KMS-11 (cell line): ENCODE measurements at regions not wholly inside any gene's neighbourhood (a gene's known extent, or its start where the extent isn't known, plus 50 kb on each side); places are given as distances from the start of the nearest gene placed in this dataset.

Source experiments
- H2AFZ ChIP-seq: fragments of 200-600 bp; sonication (generic); 2 replicates; pipeline ENCODE4 v1.6.1; 2016; ENCODE audit warnings: antibody characterized with exemption, mixed run types, low read depth
- H3K27ac ChIP-seq: fragments of 200-600 bp; sonication (generic); 2 replicates; pipeline ENCODE4 v1.6.1; 2016; ENCODE audit warnings: mild to moderate bottlenecking, mixed run types
- H3K27me3 ChIP-seq: fragments of 200-600 bp; sonication (generic); 2 replicates; pipeline ENCODE4 v1.6.1; 2017; ENCODE audit warnings: mild to moderate bottlenecking, low read depth, mixed run types, moderate library complexity; ENCODE audit not compliant: insufficient read depth
- H3K36me3 ChIP-seq: fragments of 200-600 bp; sonication (generic); 2 replicates; pipeline ENCODE4 v1.6.1; 2017; ENCODE audit warnings: mild to moderate bottlenecking, mixed run types; ENCODE audit not compliant: insufficient read depth
- H3K4me1 ChIP-seq: fragments of 200-600 bp; sonication (generic); 2 replicates; pipeline ENCODE4 v1.6.1; 2016; ENCODE audit warnings: mild to moderate bottlenecking, low read depth, mixed run types; ENCODE audit not compliant: poor library complexity, severe bottlenecking
- H3K4me2 ChIP-seq: fragments of 200-600 bp; sonication (generic); 2 replicates; pipeline ENCODE4 v1.7.0; 2016; ENCODE audit warnings: mild to moderate bottlenecking, mixed run types
- H3K4me3 ChIP-seq: fragments of 200-600 bp; sonication (generic); IDR thresholded peaks from 2 replicates; pipeline ENCODE4 v1.6.1; 2017; ENCODE audit warnings: low read depth, low read length, mixed read lengths; ENCODE audit not compliant: insufficient read depth
- H3K79me2 ChIP-seq: fragments of 200-600 bp; sonication (generic); 2 replicates; pipeline ENCODE4 v1.6.1; 2016; ENCODE audit warnings: low read depth, mixed run types; ENCODE audit not compliant: insufficient read depth
- H3K9ac ChIP-seq: fragments of 200-600 bp; sonication (generic); 2 replicates; pipeline ENCODE4 v1.6.1; 2016; ENCODE audit warnings: mild to moderate bottlenecking, mixed run types
- H4K20me1 ChIP-seq: fragments of 200-600 bp; sonication (generic); 2 replicates; pipeline ENCODE4 v1.6.1; 2016; ENCODE audit warnings: mild to moderate bottlenecking, mixed run types; ENCODE audit not compliant: insufficient read depth
- TF ChIP-seq, protein P1 (sequence below): fragments of 200-600 bp; sonication (generic); conservative IDR thresholded peaks from 2 replicates; pipeline ENCODE4 v1.6.1; 2017; ENCODE audit warnings: low read depth, mild to moderate bottlenecking, antibody characterized with exemption, low read length, moderate library complexity, mixed read lengths

DNA sequence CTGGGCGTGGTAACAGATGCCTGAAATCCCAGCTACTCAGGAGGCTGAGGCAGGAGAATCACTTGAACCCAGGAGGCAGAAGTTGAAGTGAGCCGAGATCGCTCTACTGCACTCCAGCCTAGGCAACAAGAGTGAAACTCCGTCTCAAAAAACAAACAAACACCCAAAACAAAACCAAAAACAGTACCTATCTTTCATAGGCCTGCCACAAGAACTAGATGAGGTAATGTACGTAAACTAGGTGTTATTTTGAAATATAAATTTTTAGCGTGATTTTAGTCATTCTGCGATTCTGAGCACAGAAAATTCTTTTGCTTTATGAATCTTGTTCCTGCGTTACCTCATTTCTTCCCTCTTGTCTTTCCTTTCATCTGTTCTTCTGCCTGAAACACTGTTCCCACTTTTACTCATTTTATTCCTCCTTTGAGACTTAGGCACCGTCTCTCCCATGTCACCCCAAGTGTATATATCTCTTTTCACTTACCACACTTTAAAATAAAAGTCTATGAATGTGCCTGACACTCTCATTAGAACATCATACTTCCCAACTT is 238.2 kb upstream of the HTR2A start:
- Histone ChIP-seq H3K27me3 (no peaks in the 10 kb centered on the region), H2AFZ (no peak overlapping the region), H3K4me3 (no peak overlapping the region), H3K4me1 (no peaks in the 10 kb centered on the region), H3K27ac (no peak overlapping the region), H3K9ac (no peak overlapping the region), H4K20me1 (no peaks in the 10 kb centered on the region), H3K36me3 (no peaks in the 10 kb centered on the region), H3K79me2 (no peaks in the 10 kb centered on the region), H3K4me2 (no peak overlapping the region)
- TF ChIP-seq, protein P1, sequence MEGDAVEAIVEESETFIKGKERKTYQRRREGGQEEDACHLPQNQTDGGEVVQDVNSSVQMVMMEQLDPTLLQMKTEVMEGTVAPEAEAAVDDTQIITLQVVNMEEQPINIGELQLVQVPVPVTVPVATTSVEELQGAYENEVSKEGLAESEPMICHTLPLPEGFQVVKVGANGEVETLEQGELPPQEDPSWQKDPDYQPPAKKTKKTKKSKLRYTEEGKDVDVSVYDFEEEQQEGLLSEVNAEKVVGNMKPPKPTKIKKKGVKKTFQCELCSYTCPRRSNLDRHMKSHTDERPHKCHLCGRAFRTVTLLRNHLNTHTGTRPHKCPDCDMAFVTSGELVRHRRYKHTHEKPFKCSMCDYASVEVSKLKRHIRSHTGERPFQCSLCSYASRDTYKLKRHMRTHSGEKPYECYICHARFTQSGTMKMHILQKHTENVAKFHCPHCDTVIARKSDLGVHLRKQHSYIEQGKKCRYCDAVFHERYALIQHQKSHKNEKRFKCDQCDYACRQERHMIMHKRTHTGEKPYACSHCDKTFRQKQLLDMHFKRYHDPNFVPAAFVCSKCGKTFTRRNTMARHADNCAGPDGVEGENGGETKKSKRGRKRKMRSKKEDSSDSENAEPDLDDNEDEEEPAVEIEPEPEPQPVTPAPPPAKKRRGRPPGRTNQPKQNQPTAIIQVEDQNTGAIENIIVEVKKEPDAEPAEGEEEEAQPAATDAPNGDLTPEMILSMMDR: no peak

DNA sequence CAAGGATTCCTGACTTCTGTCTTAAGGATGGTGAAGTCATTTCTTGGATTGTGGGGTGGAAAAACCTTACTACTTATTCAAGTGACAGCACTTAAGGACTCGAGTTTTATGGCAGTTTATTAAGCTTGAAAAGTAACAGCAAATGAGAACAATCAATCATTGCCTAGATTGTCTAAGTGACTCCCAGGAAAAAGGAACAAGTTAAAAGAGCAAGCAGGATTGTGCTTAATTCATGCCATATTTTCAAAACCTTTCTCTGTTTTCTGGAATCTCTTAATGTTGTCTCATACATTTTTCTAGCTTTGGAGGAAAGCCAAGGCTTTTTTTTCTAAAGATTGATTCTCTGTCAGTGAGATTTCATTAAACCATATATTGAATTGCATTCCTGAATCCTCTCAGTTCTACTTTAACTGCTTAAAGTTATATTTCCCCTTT is 236.2 kb upstream of the HTR2A start:
- Histone ChIP-seq H3K27me3 (no peaks in the 10 kb centered on the region), H3K36me3 (no peaks in the 10 kb centered on the region), H3K9ac (no peak overlapping the region), H2AFZ (no peak overlapping the region), H3K79me2 (no peaks in the 10 kb centered on the region), H3K27ac (no peak overlapping the region), H3K4me3 (no peak overlapping the region), H4K20me1 (no peaks in the 10 kb centered on the region), H3K4me1 (no peaks in the 10 kb centered on the region), H3K4me2 (no peak overlapping the region)
- TF ChIP-seq, protein P1: no peak

DNA sequence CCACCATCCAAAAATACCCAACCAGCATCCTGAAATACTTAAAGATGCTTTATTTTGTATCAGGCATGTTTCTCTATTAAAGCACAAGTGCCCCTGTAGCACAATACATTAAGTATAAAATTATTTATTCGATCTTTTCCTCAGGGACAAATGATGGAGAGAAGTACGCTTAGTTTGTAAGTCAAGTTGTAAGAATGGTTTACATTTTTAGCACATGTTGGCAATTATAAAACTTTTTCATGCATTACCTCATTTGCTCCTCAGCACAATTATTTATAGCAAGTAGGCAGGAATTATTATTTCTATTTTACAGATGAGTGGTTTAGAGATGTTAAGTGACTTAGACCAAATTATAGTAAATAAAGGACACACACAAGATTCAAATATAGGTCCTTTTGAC is 232.6 kb upstream of the HTR2A start:
- H3K27ac ChIP-seq: no peak overlapping the region
- H4K20me1 ChIP-seq: no peaks in the 10 kb centered on the region
- H2AFZ ChIP-seq: no peak overlapping the region
- no peaks in the 10 kb centered on the region for H3K4me1 ChIP-seq
- no peaks in the 10 kb centered on the region for H3K27me3 ChIP-seq
- H3K4me2 ChIP-seq: no peak overlapping the region
- H3K79me2 ChIP-seq: no peaks in the 10 kb centered on the region
- TF ChIP-seq, protein P1: no peak
- no peak overlapping the region for H3K9ac ChIP-seq
- no peaks in the 10 kb centered on the region for H3K36me3 ChIP-seq
- H3K4me3 ChIP-seq: no peak overlapping the region

DNA sequence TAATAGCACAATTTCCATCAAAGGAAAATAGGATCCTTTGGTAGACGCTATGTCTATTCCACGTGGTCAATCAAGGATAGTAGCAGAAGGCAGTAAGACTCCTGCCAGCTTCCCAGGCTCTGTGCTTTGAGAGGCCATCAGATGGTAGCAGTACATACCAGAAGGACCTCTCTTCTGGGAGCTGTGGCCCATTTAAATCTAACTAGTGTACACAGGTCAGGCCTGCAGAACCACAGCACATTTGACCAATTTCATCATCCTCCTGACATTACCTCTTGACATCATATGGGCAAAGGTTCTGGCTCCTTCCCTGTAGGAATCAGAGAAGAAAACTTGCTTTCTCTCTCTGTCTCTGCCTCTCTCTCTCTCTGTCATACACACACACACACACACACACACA is 229.6 kb upstream of the HTR2A start:
- no peaks in the 10 kb centered on the region for H3K36me3 ChIP-seq
- H3K79me2 ChIP-seq: no peaks in the 10 kb centered on the region
- no peak overlapping the region for H2AFZ ChIP-seq
- H3K4me1 ChIP-seq: no peaks in the 10 kb centered on the region
- no peak overlapping the region for H3K27ac ChIP-seq
- no peak overlapping the region for H3K9ac ChIP-seq
- no peak overlapping the region for H3K4me3 ChIP-seq
- no peaks in the 10 kb centered on the region for H3K27me3 ChIP-seq
- H3K4me2 ChIP-seq: no peak overlapping the region
- TF ChIP-seq, protein P1: no peak
- H4K20me1 ChIP-seq: no peaks in the 10 kb centered on the region
